ENCODE measurements at regions not wholly inside any gene's neighbourhood (a gene's known extent, or its start where the extent isn't known, plus 50 kb on each side); places are given as distances from the start of the nearest gene placed in this dataset.

GRCh38 chr4:129804461-129804981, 708.6 kb downstream of the C4orf33 start:
- Histone ChIP-seq H3K9me3 (ENCODE audit: insufficient read depth, low read length) (no peaks in the 10 kb centered on the region), H3K27me3 (ENCODE audit: insufficient read depth, insufficient read length) (no peaks in the 10 kb centered on the region), H3K9ac (ENCODE audit: insufficient read length, low read depth) (no peak overlapping the region), H3K36me3 (ENCODE audit: insufficient read depth, insufficient read length, low read length) (no peaks in the 10 kb centered on the region), H3K4me1 (ENCODE audit: insufficient read depth, insufficient read length) (no peaks in the 10 kb centered on the region), H3K4me3 (ENCODE audit: insufficient read length, low read depth) (no peak overlapping the region)
- TF ChIP-seq ZNF274 (IDR thresholded peaks at IDR 0.05; ENCODE audit: low read depth, low read length): no peak
- TF ChIP-seq SUZ12 (IDR thresholded peaks at IDR 0.05; ENCODE audit: extremely low read depth, insufficient read depth, insufficient read length): no peak
- no peak for TF ChIP-seq YY1 (IDR thresholded peaks at IDR 0.05; ENCODE audit: insufficient read depth, insufficient read length)
- DNase-seq (ENCODE audit: low read depth, low spot score): no peak

DNA sequence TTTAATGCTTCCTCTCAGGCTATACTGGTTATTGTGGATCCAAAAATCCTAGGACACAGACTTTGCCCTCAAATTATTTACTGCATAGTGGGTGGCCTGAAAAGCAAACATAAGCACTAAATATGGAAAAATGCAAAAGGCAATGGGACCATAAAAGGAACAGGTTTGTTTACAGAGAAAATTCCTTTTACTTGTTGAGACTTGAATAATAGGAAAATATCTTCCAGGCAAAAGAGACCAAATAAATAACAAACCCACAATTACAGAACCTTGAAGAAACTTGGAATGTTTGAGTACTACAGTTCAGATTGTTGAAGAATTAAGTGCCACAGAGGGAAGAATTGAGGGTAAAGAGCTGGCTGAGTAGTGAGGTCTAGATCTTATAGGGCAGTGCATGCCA, 711.0 kb downstream of the C4orf33 start:
- H3K27me3 ChIP-seq (ENCODE audit: insufficient read depth, insufficient read length): no peaks in the 10 kb centered on the region
- H3K36me3 ChIP-seq (ENCODE audit: insufficient read depth, insufficient read length, low read length): no peaks in the 10 kb centered on the region
- no peak for DNase-seq (ENCODE audit: low read depth, low spot score)
- H3K4me1 ChIP-seq (ENCODE audit: insufficient read depth, insufficient read length): no peaks in the 10 kb centered on the region
- H3K9ac ChIP-seq (ENCODE audit: insufficient read length, low read depth): no peak overlapping the region
- TF ChIP-seq SUZ12 (IDR thresholded peaks at IDR 0.05; ENCODE audit: extremely low read depth, insufficient read depth, insufficient read length) (no peak), ZNF274 (IDR thresholded peaks at IDR 0.05; ENCODE audit: low read depth, low read length) (no peak), YY1 (IDR thresholded peaks at IDR 0.05; ENCODE audit: insufficient read depth, insufficient read length) (no peak)
- no peak overlapping the region for H3K4me3 ChIP-seq (ENCODE audit: insufficient read length, low read depth)
- H3K9me3 ChIP-seq (ENCODE audit: insufficient read depth, low read length): peaks cover 7% of the 10 kb centered on the region; the same call in 1 of the 2 replicates

- Histone ChIP-seq H3K9me3 (ENCODE audit: insufficient read depth, low read length) (peaks cover 7% of the 10 kb centered on the region; the same call in 1 of the 2 replicates), H3K4me1 (ENCODE audit: insufficient read depth, insufficient read length) (no peaks in the 10 kb centered on the region), H3K27me3 (ENCODE audit: insufficient read depth, insufficient read length) (no peaks in the 10 kb centered on the region), H3K9ac (ENCODE audit: insufficient read length, low read depth) (no peak overlapping the region), H3K4me3 (ENCODE audit: insufficient read length, low read depth) (no peak overlapping the region), H3K36me3 (ENCODE audit: insufficient read depth, insufficient read length, low read length) (no peaks in the 10 kb centered on the region)
- no peak for TF ChIP-seq ZNF274 (IDR thresholded peaks at IDR 0.05; ENCODE audit: low read depth, low read length)
- no peak for TF ChIP-seq SUZ12 (IDR thresholded peaks at IDR 0.05; ENCODE audit: extremely low read depth, insufficient read depth, insufficient read length)
- no peak for TF ChIP-seq YY1 (IDR thresholded peaks at IDR 0.05; ENCODE audit: insufficient read depth, insufficient read length)
- DNase-seq (ENCODE audit: low read depth, low spot score): no peak
These were observed 712.3 kb downstream of the C4orf33 start for GRCh38 chr4:129808242-129808641.

DNA sequence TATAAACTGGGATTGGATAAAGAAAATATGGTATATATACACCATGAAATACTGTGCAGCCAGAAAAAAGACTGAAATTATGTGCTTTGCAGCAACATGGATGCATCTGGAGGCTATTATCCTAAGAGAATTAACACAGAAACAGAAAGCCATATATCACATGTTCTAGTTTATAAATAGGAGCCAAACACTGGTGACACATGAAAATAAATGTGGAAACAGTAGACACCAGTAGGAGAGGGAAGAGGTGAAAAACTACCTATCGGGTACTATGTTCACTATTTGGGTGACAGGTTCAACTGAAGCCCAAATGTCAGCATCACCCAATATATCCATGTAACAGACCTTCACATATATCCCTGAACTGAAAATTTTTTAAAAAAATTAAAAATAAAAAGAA, 725.1 kb downstream of the C4orf33 start:
- no peaks in the 10 kb centered on the region for H3K27me3 ChIP-seq (ENCODE audit: insufficient read depth, insufficient read length)
- no peak overlapping the region for H3K4me3 ChIP-seq (ENCODE audit: insufficient read length, low read depth)
- no peak for DNase-seq (ENCODE audit: low read depth, low spot score)
- H3K9ac ChIP-seq (ENCODE audit: insufficient read length, low read depth): no peak overlapping the region
- no peaks in the 10 kb centered on the region for H3K9me3 ChIP-seq (ENCODE audit: insufficient read depth, low read length)
- TF ChIP-seq SUZ12 (IDR thresholded peaks at IDR 0.05; ENCODE audit: extremely low read depth, insufficient read depth, insufficient read length): no peak
- TF ChIP-seq ZNF274 (IDR thresholded peaks at IDR 0.05; ENCODE audit: low read depth, low read length): no peak
- TF ChIP-seq YY1 (IDR thresholded peaks at IDR 0.05; ENCODE audit: insufficient read depth, insufficient read length): no peak
- H3K36me3 ChIP-seq (ENCODE audit: insufficient read depth, insufficient read length, low read length): no peaks in the 10 kb centered on the region
- no peaks in the 10 kb centered on the region for H3K4me1 ChIP-seq (ENCODE audit: insufficient read depth, insufficient read length)

DNA sequence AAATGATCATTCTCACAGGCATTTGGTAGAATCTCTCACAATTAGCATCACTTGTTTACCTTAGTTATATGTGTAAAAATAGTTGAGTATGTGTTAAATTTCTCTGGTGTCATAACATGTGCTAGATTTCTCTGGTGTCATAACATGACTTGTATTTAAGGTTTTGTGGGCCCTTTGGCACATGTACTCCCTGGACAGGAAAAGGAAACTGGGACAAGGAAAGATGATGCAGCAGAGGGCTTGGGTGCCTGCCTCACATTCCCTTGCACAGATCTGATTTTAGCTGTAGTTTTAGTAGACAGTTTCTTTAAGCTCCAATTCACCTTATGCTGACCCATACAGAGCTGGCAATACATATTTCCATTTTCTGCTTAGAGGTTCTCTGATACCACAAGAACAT, 726.0 kb downstream of the C4orf33 start:
- DNase-seq (ENCODE audit: low read depth, low spot score): no peak
- Histone ChIP-seq H3K4me3 (ENCODE audit: insufficient read length, low read depth) (no peak overlapping the region), H3K9ac (ENCODE audit: insufficient read length, low read depth) (no peak overlapping the region), H3K9me3 (ENCODE audit: insufficient read depth, low read length) (no peaks in the 10 kb centered on the region), H3K36me3 (ENCODE audit: insufficient read depth, insufficient read length, low read length) (no peaks in the 10 kb centered on the region), H3K4me1 (ENCODE audit: insufficient read depth, insufficient read length) (no peaks in the 10 kb centered on the region), H3K27me3 (ENCODE audit: insufficient read depth, insufficient read length) (no peaks in the 10 kb centered on the region)
- TF ChIP-seq YY1 (IDR thresholded peaks at IDR 0.05; ENCODE audit: insufficient read depth, insufficient read length) (no peak), SUZ12 (IDR thresholded peaks at IDR 0.05; ENCODE audit: extremely low read depth, insufficient read depth, insufficient read length) (no peak), ZNF274 (IDR thresholded peaks at IDR 0.05; ENCODE audit: low read depth, low read length) (no peak)

- TF ChIP-seq ZNF274 (IDR thresholded peaks at IDR 0.05; ENCODE audit: low read depth, low read length): no peak
- Histone ChIP-seq H3K4me1 (ENCODE audit: insufficient read depth, insufficient read length) (no peaks in the 10 kb centered on the region), H3K27me3 (ENCODE audit: insufficient read depth, insufficient read length) (no peaks in the 10 kb centered on the region), H3K9ac (ENCODE audit: insufficient read length, low read depth) (no peak overlapping the region), H3K9me3 (ENCODE audit: insufficient read depth, low read length) (no peaks in the 10 kb centered on the region), H3K4me3 (ENCODE audit: insufficient read length, low read depth) (no peak overlapping the region), H3K36me3 (ENCODE audit: insufficient read depth, insufficient read length, low read length) (no peaks in the 10 kb centered on the region)
- no peak for DNase-seq (ENCODE audit: low read depth, low spot score)
These were observed 726.7 kb downstream of the C4orf33 start for GRCh38 chr4:129822701-129823100.

DNA sequence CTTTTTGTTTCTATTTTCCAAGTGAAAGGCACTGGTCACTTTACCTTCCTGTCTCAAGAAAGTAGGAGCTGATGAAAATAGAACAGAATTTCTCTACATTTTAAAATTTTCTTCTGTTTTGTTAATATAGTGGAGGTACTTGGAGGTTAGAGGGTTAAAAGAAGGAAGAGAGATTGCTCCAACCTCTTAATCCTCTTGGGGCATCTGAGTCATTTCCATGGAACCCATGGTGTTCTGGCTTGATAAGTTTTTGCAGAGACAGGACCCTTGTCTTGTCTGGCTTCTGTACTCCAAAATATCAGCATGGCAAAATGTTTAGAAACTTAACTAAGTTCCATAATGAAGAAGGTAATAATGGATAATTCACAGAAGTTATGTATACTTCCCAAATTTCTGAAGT, 727.2 kb downstream of the C4orf33 start:
- no peaks in the 10 kb centered on the region for H3K4me1 ChIP-seq (ENCODE audit: insufficient read depth, insufficient read length)
- TF ChIP-seq SUZ12 (IDR thresholded peaks at IDR 0.05; ENCODE audit: extremely low read depth, insufficient read depth, insufficient read length) (no peak), ZNF274 (IDR thresholded peaks at IDR 0.05; ENCODE audit: low read depth, low read length) (no peak), YY1 (IDR thresholded peaks at IDR 0.05; ENCODE audit: insufficient read depth, insufficient read length) (no peak)
- no peak for DNase-seq (ENCODE audit: low read depth, low spot score)
- H3K9ac ChIP-seq (ENCODE audit: insufficient read length, low read depth): no peak overlapping the region
- H3K4me3 ChIP-seq (ENCODE audit: insufficient read length, low read depth): no peak overlapping the region
- H3K36me3 ChIP-seq (ENCODE audit: insufficient read depth, insufficient read length, low read length): no peaks in the 10 kb centered on the region
- no peaks in the 10 kb centered on the region for H3K9me3 ChIP-seq (ENCODE audit: insufficient read depth, low read length)
- no peaks in the 10 kb centered on the region for H3K27me3 ChIP-seq (ENCODE audit: insufficient read depth, insufficient read length)

GRCh38 chr4:129829373-129829772, 733.4 kb downstream of the C4orf33 start:
- no peak for DNase-seq (ENCODE audit: low read depth, low spot score)
- no peaks in the 10 kb centered on the region for H3K9me3 ChIP-seq (ENCODE audit: insufficient read depth, low read length)
- TF ChIP-seq SUZ12 (IDR thresholded peaks at IDR 0.05; ENCODE audit: extremely low read depth, insufficient read depth, insufficient read length) (no peak), YY1 (IDR thresholded peaks at IDR 0.05; ENCODE audit: insufficient read depth, insufficient read length) (no peak), ZNF274 (IDR thresholded peaks at IDR 0.05; ENCODE audit: low read depth, low read length) (no peak)
- H3K9ac ChIP-seq (ENCODE audit: insufficient read length, low read depth): no peak overlapping the region
- H3K36me3 ChIP-seq (ENCODE audit: insufficient read depth, insufficient read length, low read length): no peaks in the 10 kb centered on the region
- H3K27me3 ChIP-seq (ENCODE audit: insufficient read depth, insufficient read length): no peaks in the 10 kb centered on the region
- no peaks in the 10 kb centered on the region for H3K4me1 ChIP-seq (ENCODE audit: insufficient read depth, insufficient read length)
- no peak overlapping the region for H3K4me3 ChIP-seq (ENCODE audit: insufficient read length, low read depth)
